Upper lobe of left lung (tissue), 6 donors: ENCODE measurements at regions not wholly inside any gene's neighbourhood (a gene's known extent, or its start where the extent isn't known, plus 50 kb on each side); places are given as distances from the start of the nearest gene placed in this dataset.
A peak's percentile ranks its signal among the peaks of the same experiment; 100 is the strongest.

Experiments used
- ATAC-seq, 2 donors: fragments of 200-7000 bp; cut with Tn5 transposase; one replicate each; pipeline ENCODE4 v1.9.1; 2022; ENCODE audit warnings: mild to moderate bottlenecking in 2 of 2, moderate library complexity in 2 of 2; ENCODE audit not compliant: low FRiP score in 2 of 2
- DNase-seq, 2 donors: peaks; one replicate each; pipeline ENCODE4 v3.0.0-alpha.2; 2019 to 2020
- H3K27ac ChIP-seq, 4 donors: fragments of 200-600 bp; sonication (generic); one replicate each; pipeline ENCODE4 v1.5.1; 2016 to 2019
- H3K27me3 ChIP-seq, 4 donors: fragments of 200-600 bp; sonication (generic); one replicate each; pipeline ENCODE4 v1.5.1; 2017 to 2019
- H3K36me3 ChIP-seq, 4 donors: fragments of 200-600 bp; sonication (generic); one replicate each; pipeline ENCODE4 v1.5.1; 2016 to 2019
- H3K4me1 ChIP-seq, 4 donors: fragments of 200-600 bp; sonication (generic); one replicate each; pipeline ENCODE4 v1.5.1; 2018 to 2019
- H3K4me3 ChIP-seq, 4 donors: fragments of 200-600 bp; sonication (generic); one replicate each; pipeline ENCODE4 v1.5.1; 2017 to 2019; ENCODE audit warnings: mild to moderate bottlenecking in 2 of 4, moderate library complexity in 1 of 4
- H3K9me3 ChIP-seq, 4 donors: fragments of 200-600 bp; sonication (generic); one replicate each; pipeline ENCODE4 v1.5.1; 2018 to 2019
- EP300 ChIP-seq, 4 donors: sonication (generic); formaldehyde crosslinking; IDR thresholded peaks; one replicate each; pipeline ENCODE4 v1.5.1; 2017; ENCODE audit warnings: antibody characterized with exemption in 4 of 4, control low read depth in 2 of 4
- POLR2A ChIP-seq, 4 donors: fragments of 450-650 bp; IDR thresholded peaks; one replicate each; pipeline ENCODE4 v1.5.1; 2016 to 2017; ENCODE audit warnings: antibody characterized with exemption in 4 of 4, mild to moderate bottlenecking in 2 of 4
- POLR2AphosphoS5 ChIP-seq, 2 donors: sonication (generic); formaldehyde crosslinking; IDR thresholded peaks; one replicate each; pipeline ENCODE4 v1.5.1; 2017; ENCODE audit warnings: antibody characterized with exemption in 2 of 2
- WGBS, 2 donors: methylation state at CpG; one replicate each; pipeline ENCODE4 v1.1.5; 2017 to 2018; 5-methylcytosine and 5-hydroxymethylcytosine counted together
- TF ChIP-seq, protein P1 (sequence below), 6 experiments: fragments of 450-650 bp in 4 of 6; fragments of 200-600 bp in 2 of 6; sonication (generic) in 2 of 6; IDR thresholded peaks; one replicate each; pipeline ENCODE4 v1.5.1; 2016 to 2019; ENCODE audit warnings: antibody characterized with exemption in 6 of 6
- donor health status: DM: no; HTN: no; CAD: no; lungs with moderate emphysema.
- donor health status: DM: no; HTN: yes; CAD: no; lungs with severe emphysema.

DNA sequence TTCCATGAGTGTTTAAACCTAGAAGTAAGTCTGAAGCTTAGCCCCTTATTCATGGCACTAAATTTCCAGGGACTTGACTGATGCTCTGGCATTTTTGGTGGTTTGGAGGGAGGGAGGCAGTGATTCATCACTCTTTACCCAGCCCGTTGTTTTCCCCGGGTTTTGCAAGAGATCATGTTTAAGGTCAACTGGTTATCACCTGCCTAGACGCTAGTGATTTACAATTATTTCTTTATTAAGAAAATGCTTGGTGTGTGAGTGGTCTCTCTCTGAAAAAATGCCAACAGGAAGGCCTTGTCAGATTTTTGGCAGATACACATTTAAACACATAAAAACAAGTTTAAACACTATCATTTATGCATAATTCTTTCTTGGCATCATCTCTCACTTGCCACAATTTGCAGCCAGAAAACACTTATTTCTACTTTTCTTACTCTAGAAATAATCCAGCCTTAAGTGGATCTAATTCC is 737.9 kb upstream of the ZNF608 start:
- Histone ChIP-seq H3K36me3 (no peaks in the 10 kb centered on the region), H3K9me3 (no peaks in the 10 kb centered on the region), H3K27me3 (no peaks in the 10 kb centered on the region), H3K27ac (peak overlapping the region; percentile 50 to 72 (median 70)), H3K4me1 (peaks cover 11 to 24% (median 18%) of the 10 kb centered on the region in 4 donors), H3K4me3 (no peak overlapping the region)
- no peak for TF ChIP-seq POLR2AphosphoS5 (IDR thresholded peaks at IDR 0.05)
- TF ChIP-seq EP300 (IDR thresholded peaks at IDR 0.05) = no peak
- TF ChIP-seq, protein P1, sequence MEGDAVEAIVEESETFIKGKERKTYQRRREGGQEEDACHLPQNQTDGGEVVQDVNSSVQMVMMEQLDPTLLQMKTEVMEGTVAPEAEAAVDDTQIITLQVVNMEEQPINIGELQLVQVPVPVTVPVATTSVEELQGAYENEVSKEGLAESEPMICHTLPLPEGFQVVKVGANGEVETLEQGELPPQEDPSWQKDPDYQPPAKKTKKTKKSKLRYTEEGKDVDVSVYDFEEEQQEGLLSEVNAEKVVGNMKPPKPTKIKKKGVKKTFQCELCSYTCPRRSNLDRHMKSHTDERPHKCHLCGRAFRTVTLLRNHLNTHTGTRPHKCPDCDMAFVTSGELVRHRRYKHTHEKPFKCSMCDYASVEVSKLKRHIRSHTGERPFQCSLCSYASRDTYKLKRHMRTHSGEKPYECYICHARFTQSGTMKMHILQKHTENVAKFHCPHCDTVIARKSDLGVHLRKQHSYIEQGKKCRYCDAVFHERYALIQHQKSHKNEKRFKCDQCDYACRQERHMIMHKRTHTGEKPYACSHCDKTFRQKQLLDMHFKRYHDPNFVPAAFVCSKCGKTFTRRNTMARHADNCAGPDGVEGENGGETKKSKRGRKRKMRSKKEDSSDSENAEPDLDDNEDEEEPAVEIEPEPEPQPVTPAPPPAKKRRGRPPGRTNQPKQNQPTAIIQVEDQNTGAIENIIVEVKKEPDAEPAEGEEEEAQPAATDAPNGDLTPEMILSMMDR (IDR thresholded peaks at IDR 0.05) = no peak
- TF ChIP-seq POLR2A (IDR thresholded peaks at IDR 0.05) = no peak
- WGBS, 2 donors = 4 to 17% methylated on average over 3 of the region's 3 CpGs
- DNase-seq (peak in 1 of 2 donors; percentile 26), ATAC-seq (peak in 1 of 2 donors; percentile 48)

DNA sequence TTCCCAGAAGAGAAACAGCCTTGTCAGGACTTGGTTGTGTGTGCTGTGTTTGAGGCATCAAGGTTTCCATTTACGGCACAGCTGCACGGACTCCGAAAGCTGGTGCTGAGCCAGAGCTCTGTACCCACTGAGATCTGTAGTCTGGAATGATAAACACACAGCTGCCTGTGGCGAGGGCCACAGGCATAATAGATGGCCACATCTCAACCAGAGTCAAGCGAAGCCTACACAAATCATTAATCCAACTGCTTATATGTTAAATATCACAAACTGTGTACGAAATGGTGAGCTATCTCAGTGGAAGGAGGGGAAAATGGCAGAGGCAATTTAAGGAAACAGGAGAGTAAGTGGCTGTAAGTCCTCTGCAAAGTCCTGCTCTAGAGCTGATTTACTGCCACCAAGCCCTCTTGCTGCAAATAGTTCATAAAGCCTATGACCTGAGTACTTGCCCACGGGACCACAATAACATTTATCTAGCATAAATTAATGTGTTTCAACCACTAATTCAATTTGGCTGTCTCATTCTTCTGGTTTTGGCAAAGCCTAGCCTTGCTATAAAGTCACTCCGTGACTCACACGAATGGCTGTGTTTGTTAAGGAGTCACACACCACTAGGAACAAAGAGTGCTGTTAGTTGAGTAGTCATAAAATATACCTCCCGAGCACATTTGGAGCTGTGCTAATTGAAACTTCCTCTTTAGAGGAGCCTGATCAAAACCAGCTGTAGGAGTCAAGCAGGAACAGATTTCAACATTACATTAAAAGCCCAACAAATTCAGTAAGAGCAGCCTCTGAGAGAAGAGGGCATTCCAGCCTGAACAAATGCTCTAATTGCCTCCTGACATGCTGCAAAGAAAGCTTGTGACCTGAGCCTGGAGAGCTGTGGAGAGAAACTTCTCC is 738.6 kb upstream of the ZNF608 start:
- ATAC-seq (peak; percentile 95), DNase-seq (peak in 1 of 2 donors; percentile 52)
- Histone ChIP-seq H3K27ac (peak overlapping the region; percentile 60 to 72 (median 70)), H3K27me3 (no peaks in the 10 kb centered on the region), H3K4me1 (peaks cover 11 to 24% (median 18%) of the 10 kb centered on the region in 4 donors), H3K4me3 (no peak overlapping the region), H3K9me3 (no peaks in the 10 kb centered on the region), H3K36me3 (no peaks in the 10 kb centered on the region)
- 30% methylated on average over 10 of the region's 10 CpGs for WGBS, 2 donors
- TF ChIP-seq POLR2AphosphoS5 (IDR thresholded peaks at IDR 0.05) (peak; percentile 37 to 50), POLR2A (IDR thresholded peaks at IDR 0.05) (no peak), EP300 (IDR thresholded peaks at IDR 0.05) (peak in 1 of 4 donors; percentile 46)
- TF ChIP-seq, protein P1 (IDR thresholded peaks at IDR 0.05) = no peak

DNA sequence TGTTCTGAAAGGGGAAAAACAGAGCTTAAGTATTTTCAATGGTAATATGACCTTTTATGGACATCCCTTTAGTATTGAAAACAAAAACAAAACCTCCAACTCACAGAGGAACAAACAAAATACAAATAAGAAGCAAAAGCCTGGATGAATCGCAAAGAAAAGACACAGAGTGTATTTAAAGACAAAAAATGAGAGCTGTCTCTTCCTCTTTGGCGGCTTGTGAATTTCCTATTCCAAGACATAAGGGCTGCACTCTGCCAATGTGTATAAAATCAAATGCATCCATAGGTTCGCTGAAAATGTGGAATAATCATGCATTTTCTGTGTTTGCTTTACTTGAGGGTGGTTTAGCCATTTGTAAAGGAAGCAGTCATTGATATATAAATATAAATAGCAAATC is 739.3 kb upstream of the ZNF608 start:
- Histone ChIP-seq H3K27me3 (no peaks in the 10 kb centered on the region), H3K36me3 (no peaks in the 10 kb centered on the region), H3K27ac (peak overlapping the region; percentile 60 to 72 (median 70)), H3K9me3 (no peaks in the 10 kb centered on the region), H3K4me1 (peaks cover 11 to 24% (median 18%) of the 10 kb centered on the region in 4 donors), H3K4me3 (no peak overlapping the region)
- DNase-seq (no peak), ATAC-seq (no peak)
- WGBS, 2 donors = 72 to 74% methylated on average over 3 of the region's 3 CpGs
- TF ChIP-seq, protein P1 (IDR thresholded peaks at IDR 0.05) = no peak
- TF ChIP-seq POLR2A (IDR thresholded peaks at IDR 0.05) (no peak), POLR2AphosphoS5 (IDR thresholded peaks at IDR 0.05) (no peak), EP300 (IDR thresholded peaks at IDR 0.05) (no peak)

DNA sequence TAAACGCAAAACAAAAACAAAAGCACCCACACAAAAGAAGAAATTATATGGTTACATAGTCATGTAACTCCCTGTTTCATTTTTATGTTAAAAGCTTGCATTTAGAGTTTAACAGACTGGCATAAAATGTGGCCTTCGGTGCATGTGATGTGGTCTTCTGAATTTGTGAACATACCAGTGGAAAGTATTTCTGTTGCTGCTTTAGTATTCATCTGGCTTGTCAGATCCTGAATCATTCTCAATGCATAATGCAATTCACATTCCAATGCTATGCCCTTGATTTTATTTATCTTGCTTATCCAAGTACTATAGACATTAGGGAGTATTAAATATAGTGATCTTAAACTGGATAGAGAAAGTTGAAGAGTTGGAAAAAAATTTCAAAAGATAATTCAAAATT is 740.2 kb upstream of the ZNF608 start:
- DNase-seq = no peak
- ATAC-seq = no peak
- 90 to 97% methylated on average over 2 of the region's 2 CpGs for whole genome bisulfite sequencing, 2 donors
- TF ChIP-seq EP300 (IDR thresholded peaks at IDR 0.05) (no peak), POLR2A (IDR thresholded peaks at IDR 0.05) (no peak), POLR2AphosphoS5 (IDR thresholded peaks at IDR 0.05) (no peak)
- TF ChIP-seq, protein P1 (IDR thresholded peaks at IDR 0.05) = no peak
- Histone ChIP-seq H3K9me3 (no peaks in the 10 kb centered on the region), H3K27me3 (no peaks in the 10 kb centered on the region), H3K36me3 (no peaks in the 10 kb centered on the region), H3K4me3 (no peak overlapping the region), H3K4me1 (peaks cover 11 to 24% (median 18%) of the 10 kb centered on the region in 4 donors), H3K27ac (no peak overlapping the region)
